K562 (cell line): ENCODE measurements at regions not wholly inside any gene's neighbourhood (a gene's known extent, or its start where the extent isn't known, plus 50 kb on each side); places are given as distances from the start of the nearest gene placed in this dataset.

Experiments
- EHMT2 ChIP-seq: fragments of 450-650 bp; IDR thresholded peaks from 2 replicates; pipeline ENCODE4 v1.6.1; 2018; ENCODE audit warnings: antibody characterized with exemption
- ERF ChIP-seq: fragments of 450-650 bp; formaldehyde crosslinking; IDR thresholded peaks from 2 replicates; pipeline ENCODE4 v1.4.0; 2020; ENCODE audit warnings: mild to moderate bottlenecking, mixed read lengths
- FOSL1 ChIP-seq: fragments of 200-800 bp; sonication (Bioruptor generic); conservative IDR thresholded peaks from 2 replicates; pipeline ENCODE4 v1.6.1; 2016; ENCODE audit warnings: missing genetic modification characterization, missing compliant biosample characterization
- HCFC1 ChIP-seq: IDR thresholded peaks from 2 replicates; pipeline ENCODE4 v1.6.1; 2012; ENCODE audit warnings: low read depth, low read length, improper control_type of control experiment
- MTA2 ChIP-seq: fragments of 450-650 bp; IDR thresholded peaks from 2 replicates; pipeline ENCODE4 v1.6.1; 2016; ENCODE audit warnings: low read depth
- SREBF2 ChIP-seq: sonication (generic); formaldehyde crosslinking; IDR thresholded peaks from 2 replicates; pipeline ENCODE4 v1.4.0; 2020; ENCODE audit warnings: mild to moderate bottlenecking, missing genetic modification reagents
- ZC3H4 ChIP-seq: sonication (generic); formaldehyde crosslinking; IDR thresholded peaks from 2 replicates; pipeline ENCODE4 v1.9.0; 2021; ENCODE audit warnings: missing genetic modification reagents, borderline replicate concordance
- TF ChIP-seq, protein P1 (sequence below): fragments of 250-450 bp; sonication (Bioruptor Pico); IDR thresholded peaks from 2 replicates; pipeline ENCODE4 v1.4.0; 2020

GRCh38 chr5:118456085-118456484 is 532.3 kb downstream of the DTWD2 start (continued):
- TF ChIP-seq, protein P1, sequence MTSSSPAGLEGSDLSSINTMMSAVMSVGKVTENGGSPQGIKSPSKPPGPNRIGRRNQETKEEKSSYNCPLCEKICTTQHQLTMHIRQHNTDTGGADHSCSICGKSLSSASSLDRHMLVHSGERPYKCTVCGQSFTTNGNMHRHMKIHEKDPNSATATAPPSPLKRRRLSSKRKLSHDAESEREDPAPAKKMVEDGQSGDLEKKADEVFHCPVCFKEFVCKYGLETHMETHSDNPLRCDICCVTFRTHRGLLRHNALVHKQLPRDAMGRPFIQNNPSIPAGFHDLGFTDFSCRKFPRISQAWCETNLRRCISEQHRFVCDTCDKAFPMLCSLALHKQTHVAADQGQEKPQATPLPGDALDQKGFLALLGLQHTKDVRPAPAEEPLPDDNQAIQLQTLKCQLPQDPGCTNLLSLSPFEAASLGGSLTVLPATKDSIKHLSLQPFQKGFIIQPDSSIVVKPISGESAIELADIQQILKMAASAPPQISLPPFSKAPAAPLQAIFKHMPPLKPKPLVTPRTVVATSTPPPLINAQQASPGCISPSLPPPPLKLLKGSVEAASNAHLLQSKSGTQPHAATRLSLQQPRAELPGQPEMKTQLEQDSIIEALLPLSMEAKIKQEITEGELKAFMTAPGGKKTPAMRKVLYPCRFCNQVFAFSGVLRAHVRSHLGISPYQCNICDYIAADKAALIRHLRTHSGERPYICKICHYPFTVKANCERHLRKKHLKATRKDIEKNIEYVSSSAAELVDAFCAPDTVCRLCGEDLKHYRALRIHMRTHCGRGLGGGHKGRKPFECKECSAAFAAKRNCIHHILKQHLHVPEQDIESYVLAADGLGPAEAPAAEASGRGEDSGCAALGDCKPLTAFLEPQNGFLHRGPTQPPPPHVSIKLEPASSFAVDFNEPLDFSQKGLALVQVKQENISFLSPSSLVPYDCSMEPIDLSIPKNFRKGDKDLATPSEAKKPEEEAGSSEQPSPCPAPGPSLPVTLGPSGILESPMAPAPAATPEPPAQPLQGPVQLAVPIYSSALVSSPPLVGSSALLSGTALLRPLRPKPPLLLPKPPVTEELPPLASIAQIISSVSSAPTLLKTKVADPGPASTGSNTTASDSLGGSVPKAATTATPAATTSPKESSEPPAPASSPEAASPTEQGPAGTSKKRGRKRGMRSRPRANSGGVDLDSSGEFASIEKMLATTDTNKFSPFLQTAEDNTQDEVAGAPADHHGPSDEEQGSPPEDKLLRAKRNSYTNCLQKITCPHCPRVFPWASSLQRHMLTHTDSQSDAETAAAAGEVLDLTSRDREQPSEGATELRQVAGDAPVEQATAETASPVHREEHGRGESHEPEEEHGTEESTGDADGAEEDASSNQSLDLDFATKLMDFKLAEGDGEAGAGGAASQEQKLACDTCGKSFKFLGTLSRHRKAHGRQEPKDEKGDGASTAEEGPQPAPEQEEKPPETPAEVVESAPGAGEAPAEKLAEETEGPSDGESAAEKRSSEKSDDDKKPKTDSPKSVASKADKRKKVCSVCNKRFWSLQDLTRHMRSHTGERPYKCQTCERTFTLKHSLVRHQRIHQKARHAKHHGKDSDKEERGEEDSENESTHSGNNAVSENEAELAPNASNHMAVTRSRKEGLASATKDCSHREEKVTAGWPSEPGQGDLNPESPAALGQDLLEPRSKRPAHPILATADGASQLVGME: no peak
- TF ChIP-seq ERF (CRISPR knock-in tag): no peak
- no peak for TF ChIP-seq FOSL1 (tag)
- no peak for TF ChIP-seq ZC3H4 (CRISPR knock-in tag)
- no peak for TF ChIP-seq EHMT2
- TF ChIP-seq MTA2: no peak
- no peak for TF ChIP-seq SREBF2 (CRISPR knock-in tag)
- TF ChIP-seq HCFC1: no peak
